Uterus (tissue), 2 donors: ENCODE measurements at regions not wholly inside any gene's neighbourhood (a gene's known extent, or its start where the extent isn't known, plus 50 kb on each side); places are given as distances from the start of the nearest gene placed in this dataset.

Experiments
- CTCF ChIP-seq, 4 experiments: fragments of 200-600 bp in 2 of 4; fragments of 450-650 bp in 2 of 4; sonication (generic) in 2 of 4; IDR thresholded peaks; one replicate each; pipeline ENCODE4 v1.5.1; 2016 to 2019; ENCODE audit warnings: antibody characterized with exemption in 4 of 4, mild to moderate bottlenecking in 2 of 4, moderate library complexity in 1 of 4
- POLR2A ChIP-seq, 2 donors: fragments of 450-650 bp; IDR thresholded peaks; one replicate each; pipeline ENCODE4 v1.6.1; 2016; ENCODE audit warnings: antibody characterized with exemption in 2 of 2, mild to moderate bottlenecking in 1 of 2, moderate library complexity in 1 of 2

- no peak for TF ChIP-seq CTCF (IDR thresholded peaks at IDR 0.05)
- TF ChIP-seq POLR2A (IDR thresholded peaks at IDR 0.05): no peak
Observed at GRCh38 chr14:43754838-43755237, 752.2 kb downstream of the FSCB start.
